SJSA1 (cell line): ENCODE measurements at regions not wholly inside any gene's neighbourhood (a gene's known extent, or its start where the extent isn't known, plus 50 kb on each side); places are given as distances from the start of the nearest gene placed in this dataset.

Experiments used
- DNase-seq, 2 experiments: peaks; one replicate each; pipeline ENCODE4 v3.0.0-alpha.2; 2015 to 2020; ENCODE audit warnings: low spot score in 2 of 2, low read depth in 1 of 2
- H3K27ac ChIP-seq: fragments of 250-450 bp; sonication (Bioruptor Pico); 2 replicates; pipeline ENCODE4 v1.5.1; 2020; ENCODE audit warnings: mild to moderate bottlenecking, moderate library complexity
- H3K27me3 ChIP-seq: fragments of 250-450 bp; sonication (Bioruptor Pico); replicated peaks from 2 replicates; pipeline ENCODE4 v1.5.1; 2020; ENCODE audit warnings: mild to moderate bottlenecking, moderate library complexity
- H3K36me3 ChIP-seq: fragments of 250-450 bp; sonication (Bioruptor Pico); 2 replicates; pipeline ENCODE4 v1.5.1; 2020; ENCODE audit warnings: mild to moderate bottlenecking
- H3K4me1 ChIP-seq: fragments of 250-450 bp; sonication (Bioruptor Pico); replicated peaks from 2 replicates; pipeline ENCODE4 v1.6.1; 2021; ENCODE audit warnings: mild to moderate bottlenecking
- H3K4me3 ChIP-seq: fragments of 250-450 bp; sonication (Bioruptor Pico); 2 replicates; pipeline ENCODE4 v1.5.1; 2020; ENCODE audit warnings: mild to moderate bottlenecking
- H3K9me3 ChIP-seq: fragments of 250-450 bp; sonication (Bioruptor Pico); replicated peaks from 2 replicates; pipeline ENCODE4 v1.5.1; 2020; ENCODE audit warnings: mild to moderate bottlenecking

GRCh38 chr14:101500681-101501080, 60.6 kb upstream of the DIO3 start:
- Histone ChIP-seq H3K27me3 (no peaks in the 10 kb centered on the region), H3K27ac (no peak overlapping the region)
- peak in 1 of 2 experiments; percentile 12 for DNase-seq

GRCh38 chr14:101501341-101501740, 60.0 kb upstream of the DIO3 start:
- Histone ChIP-seq H3K9me3 (no peaks in the 10 kb centered on the region), H3K4me1 (no peaks in the 10 kb centered on the region), H3K36me3 (no peaks in the 10 kb centered on the region), H3K27ac (no peak overlapping the region), H3K4me3 (no peak overlapping the region), H3K27me3 (no peaks in the 10 kb centered on the region)
- peak in 1 of 2 experiments; percentile 8 for DNase-seq

More at GRCh38 chr14:101500681-101501080, 60.6 kb upstream of the DIO3 start:
- H3K9me3 ChIP-seq = no peaks in the 10 kb centered on the region
- no peaks in the 10 kb centered on the region for H3K4me1 ChIP-seq
- H3K4me3 ChIP-seq = no peak overlapping the region
- no peaks in the 10 kb centered on the region for H3K36me3 ChIP-seq

- Histone ChIP-seq H3K4me1 (no peaks in the 10 kb centered on the region), H3K36me3 (no peaks in the 10 kb centered on the region), H3K27ac (no peak overlapping the region), H3K27me3 (no peaks in the 10 kb centered on the region), H3K9me3 (no peaks in the 10 kb centered on the region), H3K4me3 (no peak overlapping the region)
- peak in 1 of 2 experiments; percentile 17 for DNase-seq
These were observed 59.3 kb upstream of the DIO3 start for GRCh38 chr14:101501858-101502615.

- H3K9me3 ChIP-seq = no peaks in the 10 kb centered on the region
- no peaks in the 10 kb centered on the region for H3K4me1 ChIP-seq
- no peak overlapping the region for H3K4me3 ChIP-seq
- H3K27me3 ChIP-seq = no peaks in the 10 kb centered on the region
- H3K27ac ChIP-seq = no peak overlapping the region
- no peaks in the 10 kb centered on the region for H3K36me3 ChIP-seq
- DNase-seq = peak in 1 of 2 experiments; percentile 16
These were observed 58.4 kb upstream of the DIO3 start for GRCh38 chr14:101502761-101503392.

- DNase-seq = peak in 1 of 2 experiments; percentile 28
- H3K9me3 ChIP-seq = no peaks in the 10 kb centered on the region
- no peaks in the 10 kb centered on the region for H3K36me3 ChIP-seq
- H3K4me3 ChIP-seq = no peak overlapping the region
- H3K27me3 ChIP-seq = no peaks in the 10 kb centered on the region
- no peaks in the 10 kb centered on the region for H3K4me1 ChIP-seq
- H3K27ac ChIP-seq = no peak overlapping the region
These were observed 57.7 kb upstream of the DIO3 start for GRCh38 chr14:101503431-101504095.

- no peaks in the 10 kb centered on the region for H3K9me3 ChIP-seq
- H3K4me1 ChIP-seq = no peaks in the 10 kb centered on the region
- no peak overlapping the region for H3K27ac ChIP-seq
- DNase-seq = peak in 1 of 2 experiments; percentile 30
- H3K27me3 ChIP-seq = no peaks in the 10 kb centered on the region
- H3K36me3 ChIP-seq = no peaks in the 10 kb centered on the region
- H3K4me3 ChIP-seq = no peak overlapping the region
These were observed 57.0 kb upstream of the DIO3 start for GRCh38 chr14:101504096-101504948.

GRCh38 chr14:101505236-101505970, 55.9 kb upstream of the DIO3 start:
- H3K4me3 ChIP-seq = no peak overlapping the region
- peak in 1 of 2 experiments; percentile 36 for DNase-seq
- no peak overlapping the region for H3K27ac ChIP-seq
- H3K4me1 ChIP-seq = no peaks in the 10 kb centered on the region
- no peaks in the 10 kb centered on the region for H3K9me3 ChIP-seq
- H3K36me3 ChIP-seq = no peaks in the 10 kb centered on the region
- H3K27me3 ChIP-seq = no peaks in the 10 kb centered on the region

GRCh38 chr14:101506211-101506925, 54.9 kb upstream of the DIO3 start:
- Histone ChIP-seq H3K27me3 (no peaks in the 10 kb centered on the region), H3K4me1 (no peaks in the 10 kb centered on the region), H3K9me3 (no peaks in the 10 kb centered on the region), H3K4me3 (no peak overlapping the region), H3K27ac (no peak overlapping the region), H3K36me3 (no peaks in the 10 kb centered on the region)
- peak in 1 of 2 experiments; percentile 16 for DNase-seq

- H3K4me3 ChIP-seq = no peak overlapping the region
- H3K27me3 ChIP-seq = no peaks in the 10 kb centered on the region
- no peaks in the 10 kb centered on the region for H3K36me3 ChIP-seq
- H3K4me1 ChIP-seq = no peaks in the 10 kb centered on the region
- H3K9me3 ChIP-seq = no peaks in the 10 kb centered on the region
- H3K27ac ChIP-seq = no peak overlapping the region
- peak in 1 of 2 experiments; percentile 26 for DNase-seq
These were observed 54.1 kb upstream of the DIO3 start for GRCh38 chr14:101506926-101507835.

GRCh38 chr14:101507836-101508150, 53.5 kb upstream of the DIO3 start:
- DNase-seq = no peak
- Histone ChIP-seq H3K27ac (no peak overlapping the region), H3K36me3 (no peaks in the 10 kb centered on the region), H3K4me1 (no peaks in the 10 kb centered on the region), H3K9me3 (no peaks in the 10 kb centered on the region), H3K4me3 (no peak overlapping the region), H3K27me3 (no peaks in the 10 kb centered on the region)

- Histone ChIP-seq H3K9me3 (no peaks in the 10 kb centered on the region), H3K4me1 (no peaks in the 10 kb centered on the region), H3K27me3 (no peaks in the 10 kb centered on the region), H3K36me3 (no peaks in the 10 kb centered on the region), H3K27ac (no peak overlapping the region), H3K4me3 (no peak overlapping the region)
- no peak for DNase-seq
These were observed 52.9 kb upstream of the DIO3 start for GRCh38 chr14:101508196-101508947.
